GM18909 (cell line): ENCODE measurements at regions not wholly inside any gene's neighbourhood (a gene's known extent, or its start where the extent isn't known, plus 50 kb on each side); places are given as distances from the start of the nearest gene placed in this dataset.
A peak's percentile ranks its signal among the peaks of the same experiment; 100 is the strongest.

Experiments
- ATAC-seq: cut with Tn5 transposase; IDR thresholded peaks from one replicate; pipeline ENCODE4 v1.9.1; 2021; ENCODE audit warnings: mild to moderate bottlenecking; ENCODE audit not compliant: unreplicated experiment, poor library complexity

DNA sequence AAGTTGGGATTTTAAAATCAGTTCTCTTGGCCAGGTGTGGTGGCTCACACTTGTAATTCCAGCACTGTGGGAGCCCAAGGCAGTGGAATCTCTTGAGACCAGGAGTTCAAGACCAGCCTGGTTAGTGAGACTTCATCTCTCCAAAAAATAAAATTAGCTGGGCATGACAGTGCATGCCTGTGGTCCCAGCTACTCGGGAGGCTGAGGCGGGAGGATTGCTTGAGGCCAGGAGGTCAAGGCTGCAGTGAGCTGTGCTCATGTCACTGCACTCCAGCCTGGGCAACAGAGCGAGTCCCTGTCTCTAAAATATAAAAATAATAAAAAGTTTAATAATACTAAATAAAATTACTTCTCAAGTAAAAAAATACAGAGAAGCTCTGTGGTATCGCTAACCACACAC lies 77.5 kb downstream of the FOXA2 start:
- ATAC-seq: no peak

DNA sequence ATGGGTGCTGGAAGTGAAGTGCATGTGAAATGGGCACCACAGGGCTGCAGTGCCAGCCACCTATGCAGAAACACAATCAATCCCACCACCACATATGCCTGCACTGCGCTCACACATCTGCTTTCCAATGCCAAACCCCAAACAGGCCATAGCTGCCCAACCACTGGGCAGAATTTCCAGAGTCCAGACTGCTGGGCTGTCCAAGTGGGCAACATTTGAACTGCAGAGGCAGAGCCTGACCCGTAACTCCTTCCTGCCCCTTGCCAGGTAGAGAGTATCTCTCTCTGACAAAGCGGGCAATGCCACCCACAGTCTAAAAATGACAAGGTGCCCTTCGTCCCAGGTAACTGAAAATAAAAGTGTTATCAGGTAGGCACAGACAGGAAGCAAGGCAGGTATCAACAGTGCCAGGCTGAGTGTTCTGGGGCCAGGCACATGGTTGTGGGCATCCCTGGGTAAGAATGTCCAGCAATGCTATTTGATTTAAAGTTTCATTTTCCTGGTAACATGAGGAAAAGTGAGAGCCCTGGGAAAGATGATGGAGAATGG lies 79.5 kb downstream of the FOXA2 start:
- ATAC-seq: no peak

DNA sequence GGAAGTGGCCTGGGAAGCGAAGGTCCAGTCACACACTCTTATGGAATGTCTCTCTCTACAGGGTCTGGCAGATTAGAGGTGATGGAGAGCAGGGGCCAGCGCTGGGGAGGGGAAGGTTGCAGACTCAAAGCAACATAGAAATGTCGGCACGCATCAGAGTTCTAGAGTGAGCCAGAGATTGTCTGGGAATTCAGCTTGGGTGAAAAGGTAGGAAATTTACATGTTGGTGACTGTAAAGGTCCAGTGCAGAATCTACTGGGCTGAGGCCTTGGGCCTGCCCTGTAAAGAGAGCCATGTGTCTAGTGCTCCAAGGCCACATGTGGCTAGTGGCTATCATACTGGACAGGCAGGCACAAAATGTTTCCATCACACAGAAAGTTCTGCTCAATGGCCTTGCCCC lies 80.8 kb downstream of the FOXA2 start:
- ATAC-seq: no peak

DNA sequence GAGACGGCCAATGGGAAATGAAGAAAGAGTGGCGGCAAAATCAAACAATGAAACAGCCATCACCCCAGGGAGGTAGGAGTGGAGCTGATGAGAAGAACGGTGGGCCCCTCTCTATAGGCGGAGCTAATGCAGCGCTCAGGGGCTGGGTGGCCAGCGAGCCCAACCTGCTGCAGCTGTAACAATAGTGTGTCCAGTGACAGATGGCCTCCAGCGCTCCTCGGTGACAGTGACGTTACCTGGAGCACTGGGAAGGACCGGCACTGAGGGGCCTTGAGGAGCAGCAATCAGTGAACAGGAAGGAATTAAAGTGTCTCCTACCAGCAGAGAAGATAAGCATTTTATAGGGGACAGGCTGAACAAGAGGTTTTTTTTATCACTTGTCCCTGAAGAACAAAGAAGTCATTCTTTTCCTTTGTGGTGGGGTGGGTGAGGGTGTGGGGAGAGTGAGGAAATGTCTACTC lies 81.6 kb downstream of the FOXA2 start:
- no peak for ATAC-seq

DNA sequence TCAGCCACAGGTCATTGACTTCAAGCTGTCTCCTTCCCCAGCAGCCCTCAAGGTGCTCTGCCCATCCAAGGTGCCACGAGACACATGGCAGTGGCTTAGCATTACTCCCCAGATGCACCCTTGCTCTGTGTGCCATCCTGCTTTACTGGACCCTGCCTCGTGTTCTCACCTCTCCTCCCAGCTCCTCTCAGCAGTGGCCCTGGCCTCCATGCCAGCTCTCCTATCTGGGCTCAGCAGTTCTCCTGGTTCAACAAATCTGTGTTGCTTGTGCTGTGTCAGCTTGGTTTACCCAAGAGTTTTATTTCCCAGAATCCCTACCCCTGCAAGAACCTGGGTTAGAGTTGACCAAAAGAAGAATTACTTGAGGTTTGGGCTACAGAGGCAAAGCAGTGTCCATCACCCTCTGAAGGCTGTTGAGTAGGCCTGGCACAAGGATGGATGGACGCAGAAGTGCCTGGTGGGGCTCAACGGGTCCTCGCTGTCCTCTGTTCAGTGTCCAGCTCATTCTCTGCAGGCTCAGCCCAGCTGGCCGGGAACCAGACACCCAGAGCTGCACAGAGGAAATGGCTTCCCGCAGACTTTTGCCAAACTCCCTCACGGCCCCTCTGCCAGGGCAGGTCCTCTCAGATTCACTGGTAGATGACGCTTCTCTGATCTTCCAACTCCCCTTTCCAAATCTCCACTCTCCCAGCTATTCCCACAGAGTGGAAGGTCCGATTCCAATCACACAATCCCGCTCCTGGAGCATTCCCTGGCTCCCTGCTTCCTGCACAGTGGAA lies 82.6 kb downstream of the FOXA2 start:
- no peak for ATAC-seq

DNA sequence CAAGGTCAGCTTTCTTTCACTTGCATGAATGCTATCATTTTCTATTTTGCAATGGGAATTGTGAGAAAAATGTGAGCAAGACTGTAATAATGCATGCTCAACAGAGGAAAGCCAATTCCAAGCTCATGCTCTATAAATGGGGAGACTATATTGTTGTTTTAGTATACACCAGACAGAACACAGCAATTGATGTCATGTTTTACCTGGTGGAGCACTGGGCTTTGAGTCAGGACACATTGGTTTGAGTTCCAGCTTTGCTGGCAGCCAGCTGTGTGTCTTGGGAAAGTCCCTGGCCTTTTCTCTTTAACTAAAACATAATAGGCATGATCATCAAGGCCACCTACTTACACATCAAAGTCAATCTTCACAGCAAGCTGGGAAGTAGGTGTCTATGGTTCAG lies 83.3 kb downstream of the FOXA2 start:
- no peak for ATAC-seq

DNA sequence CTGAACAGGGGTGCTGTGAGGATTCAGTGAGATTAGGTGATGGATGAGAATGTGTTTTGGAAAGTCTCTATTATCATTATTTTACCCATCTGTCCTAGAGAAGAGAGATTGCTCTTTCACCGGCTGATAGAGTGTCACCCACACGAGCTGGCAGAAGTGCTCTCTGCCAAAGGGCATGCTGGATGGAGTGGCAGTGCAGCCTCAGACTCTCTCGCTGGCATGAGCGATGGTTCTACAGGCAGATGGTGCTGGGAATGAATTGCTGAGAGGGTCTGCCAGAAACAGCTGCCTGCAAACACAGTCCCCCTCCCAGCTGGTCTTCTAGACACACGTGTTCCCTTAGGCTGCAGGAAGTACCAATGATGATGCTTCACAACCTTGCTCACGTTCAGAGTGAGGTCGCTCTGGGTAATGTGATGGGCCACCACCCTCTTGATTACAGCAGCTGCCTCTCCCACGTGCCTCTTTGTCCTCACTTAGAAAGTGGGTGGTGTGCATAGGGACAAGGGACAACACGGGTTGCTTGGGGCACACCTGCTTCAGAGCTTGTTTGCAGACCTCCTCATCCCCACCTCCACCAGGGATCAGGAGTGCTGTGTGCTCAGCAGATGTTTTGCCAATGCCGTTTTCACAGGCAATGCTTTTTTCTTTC lies 84.7 kb downstream of the FOXA2 start:
- ATAC-seq: no peak

DNA sequence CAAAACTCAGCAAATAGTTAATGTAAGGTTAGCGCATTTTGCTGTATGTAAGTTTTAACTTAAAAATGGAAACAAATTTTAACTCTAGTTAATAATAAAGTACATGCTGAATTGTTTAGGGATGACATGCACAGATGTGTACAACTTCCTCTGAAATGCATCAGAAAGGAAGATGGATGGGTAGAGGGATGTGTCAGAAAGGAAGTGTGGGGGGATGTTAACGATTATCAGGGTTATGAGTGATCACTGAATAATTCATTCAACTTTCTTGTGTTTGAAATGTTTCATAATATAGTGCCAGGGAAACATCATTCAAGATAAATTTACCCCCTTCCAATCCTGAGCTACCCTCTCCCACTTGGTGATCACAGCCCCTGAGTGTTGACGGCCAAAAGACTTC lies 87.6 kb downstream of the FOXA2 start:
- ATAC-seq: no peak

DNA sequence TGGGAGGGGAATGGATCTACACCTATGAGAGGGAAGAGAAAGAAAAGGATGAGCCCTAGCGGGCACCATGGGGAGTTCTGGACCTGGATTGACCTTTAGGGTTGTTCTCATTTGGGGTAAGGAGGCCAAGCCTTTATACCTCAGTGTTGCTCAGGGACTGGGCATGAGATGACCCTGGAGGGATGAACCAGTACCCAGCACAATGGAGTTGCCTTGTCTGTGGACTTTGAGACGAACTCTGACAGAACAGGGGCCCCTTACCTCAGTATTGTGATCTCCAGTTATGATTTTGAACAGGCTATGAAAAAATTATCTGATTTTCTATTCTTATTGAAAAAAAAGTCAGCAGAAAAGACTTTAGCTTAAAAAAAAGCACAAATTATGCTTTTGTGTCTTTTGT lies 88.6 kb downstream of the FOXA2 start:
- ATAC-seq: no peak

DNA sequence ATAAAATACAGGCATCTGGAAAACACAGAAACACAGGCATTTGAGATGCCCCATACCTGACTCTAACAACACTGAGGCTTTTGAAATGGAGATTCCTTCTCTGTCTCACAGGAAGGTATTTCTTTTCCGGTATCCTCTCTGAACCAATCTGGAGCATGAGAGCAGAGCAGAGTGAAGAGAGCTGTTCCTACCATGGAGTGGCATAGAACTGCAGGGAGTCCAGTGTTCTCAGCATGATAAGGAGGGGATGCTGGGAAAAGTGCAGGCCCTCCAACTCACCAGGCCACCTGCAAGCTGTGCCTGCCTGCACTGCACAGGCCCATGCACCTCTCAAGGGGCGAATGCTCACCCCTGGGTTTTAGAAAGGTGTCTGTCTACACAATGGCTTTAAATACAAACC lies 89.2 kb downstream of the FOXA2 start:
- no peak for ATAC-seq

DNA sequence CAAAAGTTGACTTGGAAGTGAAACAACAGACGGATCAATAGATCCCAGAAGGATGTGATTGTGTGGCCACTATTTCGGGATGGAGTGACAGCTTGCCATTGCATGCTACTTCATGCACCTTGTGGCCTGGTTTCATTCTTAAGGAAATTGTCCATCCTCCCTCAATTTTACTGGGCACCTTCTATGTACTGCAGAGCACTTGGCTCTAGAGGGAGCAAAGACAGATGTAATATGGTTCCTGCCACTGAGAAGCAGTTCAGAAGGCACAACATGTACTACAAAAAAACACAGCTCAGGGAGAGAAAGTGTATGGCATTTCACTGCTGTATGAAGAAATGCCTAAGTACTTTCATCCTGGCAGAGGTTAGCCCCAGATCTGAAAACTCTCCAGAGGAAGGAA lies 91.9 kb downstream of the FOXA2 start:
- no peak for ATAC-seq

DNA sequence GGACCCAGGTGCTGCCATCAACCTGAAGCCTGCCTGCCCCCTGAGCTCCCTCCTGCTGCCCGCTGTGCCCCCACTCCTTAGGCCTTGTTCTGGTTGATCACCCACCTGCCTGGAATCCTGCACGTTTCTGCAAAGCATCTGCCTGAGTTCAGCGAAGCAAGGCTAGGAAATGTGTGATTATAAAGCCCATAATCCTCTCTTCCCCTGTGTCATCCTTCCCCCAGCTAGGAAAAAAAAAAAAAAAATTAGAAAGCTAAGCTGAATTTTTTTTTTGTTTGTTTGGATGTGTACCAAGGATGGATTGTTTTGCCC lies 93.2 kb downstream of the FOXA2 start:
- ATAC-seq: no peak

DNA sequence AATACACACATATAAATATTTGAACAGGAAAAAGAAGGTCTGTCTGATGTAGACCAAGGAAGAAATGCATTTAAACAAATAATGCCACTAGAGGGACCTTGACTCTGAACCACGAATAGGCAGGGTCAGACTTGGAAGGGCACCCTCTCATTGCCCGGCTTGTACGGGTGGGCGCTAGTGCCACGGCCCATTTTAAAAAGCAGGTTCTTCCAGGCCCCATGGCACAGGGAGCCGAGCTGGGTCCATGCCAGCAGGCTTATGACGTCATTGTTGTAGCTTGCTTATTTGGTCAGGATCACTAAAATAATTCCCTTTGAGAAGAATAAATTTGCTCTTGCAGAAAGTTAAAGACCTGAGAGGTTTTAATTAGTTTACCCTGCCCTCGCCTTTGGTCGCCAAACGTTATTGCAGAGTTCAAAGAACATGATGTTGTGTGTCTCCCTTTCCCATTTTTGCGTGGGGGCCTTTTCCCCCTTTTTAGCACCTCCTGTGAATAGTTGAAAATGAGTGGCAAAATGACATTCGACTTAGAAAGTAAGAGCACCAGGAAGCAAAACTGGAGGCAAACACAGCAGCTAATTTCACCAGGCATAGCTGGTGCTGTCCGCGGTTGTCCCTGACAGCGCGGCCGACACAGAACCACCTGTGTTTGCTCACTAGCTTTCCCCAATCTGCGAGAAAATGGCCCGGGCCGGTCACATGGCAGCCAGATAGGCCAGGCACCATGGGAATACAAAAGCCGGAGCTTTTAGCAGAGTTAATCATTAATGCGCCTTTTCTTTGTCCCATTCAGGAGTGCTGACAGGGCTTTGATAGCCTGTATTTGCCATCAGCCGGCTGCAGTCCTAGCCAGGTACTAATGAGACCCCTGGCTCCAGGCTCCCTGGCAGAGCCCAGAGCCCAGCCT lies 93.8 kb downstream of the FOXA2 start:
- ATAC-seq: no peak

DNA sequence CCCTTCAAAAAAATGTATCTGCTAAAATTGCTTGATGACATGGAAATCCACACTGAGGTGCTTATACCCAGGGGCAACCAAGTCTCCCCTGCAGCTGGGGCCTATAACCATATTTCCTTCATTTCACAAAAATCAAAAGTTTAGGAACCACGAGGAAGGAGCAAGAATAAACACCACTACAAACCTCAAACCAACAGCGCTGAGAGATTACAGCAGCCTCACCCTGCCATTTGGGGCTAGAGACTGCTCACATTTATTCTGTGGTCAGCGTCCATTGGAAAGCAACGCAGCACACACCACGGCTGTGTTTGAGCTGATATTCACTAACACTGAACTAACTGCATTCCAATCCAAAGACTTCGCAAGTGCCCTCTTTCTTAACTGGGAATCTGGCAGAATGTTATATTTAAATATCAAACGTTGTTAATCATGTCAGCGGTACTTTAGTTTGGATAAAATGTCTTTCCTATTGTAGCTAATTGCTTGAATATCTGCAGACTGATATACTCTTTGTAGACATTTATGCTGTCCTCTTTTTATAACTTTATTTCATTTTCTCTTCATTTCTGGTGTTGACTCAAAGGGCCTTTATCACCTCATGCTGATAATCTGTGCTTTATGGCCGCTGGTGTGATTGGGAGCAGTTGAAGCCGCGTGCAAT lies 94.6 kb downstream of the FOXA2 start:
- no peak for ATAC-seq

DNA sequence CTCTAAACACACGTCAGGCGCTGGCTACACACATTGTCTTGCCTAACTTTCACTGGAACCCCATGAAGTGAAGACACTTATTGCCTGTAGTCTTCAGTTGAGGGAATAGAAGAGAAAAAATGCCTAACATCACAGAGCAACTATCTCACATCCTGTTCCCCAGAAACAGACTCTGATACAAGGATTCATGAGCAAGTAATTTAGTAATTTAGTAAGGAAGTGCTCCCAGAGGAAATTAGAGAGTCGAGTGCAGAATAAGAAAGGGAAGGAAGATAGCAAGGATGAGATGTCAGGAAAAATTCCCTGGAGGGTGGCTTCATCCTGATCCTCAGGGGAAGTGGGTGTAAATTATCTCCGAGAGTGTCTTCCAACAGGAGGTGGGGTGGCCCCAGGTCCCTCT lies 104.0 kb downstream of the FOXA2 start:
- no peak for ATAC-seq

DNA sequence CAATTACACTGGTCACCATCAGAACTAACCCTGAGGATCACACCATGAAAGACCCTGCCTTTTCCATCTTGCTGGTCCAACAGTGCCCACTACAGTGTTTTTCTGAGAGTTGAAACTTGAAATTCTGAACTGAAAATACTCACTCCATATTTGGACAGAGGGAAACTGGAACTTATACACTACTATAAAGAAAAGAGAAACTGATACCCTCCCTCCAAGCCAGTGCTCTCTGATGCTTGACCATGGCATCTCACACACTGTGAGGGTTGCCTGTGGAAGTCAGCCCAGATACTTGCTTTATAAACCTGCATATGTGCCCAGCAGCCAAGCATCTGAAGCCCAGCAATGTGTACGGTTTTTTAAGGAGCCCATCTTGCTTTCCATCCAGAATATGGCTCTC lies 108.7 kb downstream of the FOXA2 start:
- ATAC-seq: peak; percentile 80

DNA sequence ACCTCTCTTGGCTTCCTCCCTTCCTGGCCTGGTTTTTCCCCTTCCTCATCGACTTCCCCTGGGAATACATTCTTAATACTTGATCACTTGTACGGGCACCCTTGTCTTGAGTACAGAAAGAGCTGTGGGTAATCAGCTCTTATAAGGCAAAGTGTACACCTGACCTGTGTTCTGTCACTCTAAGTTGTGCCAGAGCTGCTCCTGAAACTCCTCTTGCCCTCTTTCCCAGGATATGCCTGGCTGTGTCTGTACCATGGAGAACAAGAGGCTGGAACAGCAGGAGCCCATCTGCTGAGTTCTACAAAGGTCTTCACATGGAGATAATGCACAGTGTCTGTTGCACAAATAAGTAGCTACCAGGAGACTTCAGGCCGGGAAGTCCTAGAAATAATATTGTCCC lies 110.1 kb downstream of the FOXA2 start:
- no peak for ATAC-seq

DNA sequence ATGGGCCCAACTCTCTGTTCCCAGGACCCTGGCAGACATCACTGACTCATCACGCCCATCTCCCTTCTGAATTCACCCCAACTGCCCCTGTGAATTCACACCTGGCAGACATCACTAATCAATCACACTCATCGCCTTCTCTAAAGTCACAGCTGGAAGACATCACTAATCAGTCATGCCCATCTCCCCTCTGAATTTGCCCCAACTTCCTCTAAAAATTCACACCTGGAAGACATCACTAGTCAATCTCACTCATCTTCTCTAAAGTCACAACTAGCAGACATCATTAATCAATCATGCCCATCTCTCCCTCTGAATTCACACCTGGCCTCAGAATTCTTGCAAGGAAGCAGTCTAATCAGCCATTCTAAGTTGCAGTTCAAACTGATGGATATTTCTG lies 111.1 kb downstream of the FOXA2 start:
- ATAC-seq: no peak

DNA sequence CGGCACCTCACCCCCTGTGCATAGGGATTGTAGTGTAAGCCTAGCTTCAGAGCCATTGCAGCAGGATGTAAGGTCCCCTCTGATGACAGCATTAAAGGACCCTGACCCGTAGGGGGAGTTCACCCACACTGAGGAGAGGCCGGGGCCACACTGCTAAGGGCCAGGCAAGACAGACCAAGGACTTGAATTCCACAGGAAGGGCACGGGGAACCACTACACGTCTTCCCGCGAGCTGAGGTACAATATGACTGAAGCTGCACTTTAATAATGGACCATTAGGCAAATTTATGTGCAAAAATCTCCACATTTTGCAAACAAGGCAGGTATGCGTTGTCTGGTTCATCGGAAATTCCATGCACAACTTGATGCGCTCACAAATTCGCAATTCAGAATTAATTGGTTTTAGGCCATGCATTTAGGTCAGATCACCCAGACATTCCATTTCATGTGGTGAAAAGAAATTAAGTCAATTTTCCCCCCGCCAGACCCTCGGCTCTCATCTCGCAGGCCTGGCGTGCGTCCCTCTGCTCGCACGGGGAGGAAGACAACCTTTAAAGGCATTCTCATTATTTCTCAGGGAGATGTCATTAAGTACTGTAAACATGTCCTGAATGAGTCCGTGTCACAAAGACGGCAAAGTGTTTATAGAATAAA lies 111.8 kb downstream of the FOXA2 start:
- ATAC-seq: no peak
